NCI-H460 (cell line): ENCODE measurements at regions not wholly inside any gene's neighbourhood (a gene's known extent, or its start where the extent isn't known, plus 50 kb on each side); places are given as distances from the start of the nearest gene placed in this dataset.

ENCODE experiments used
- DNase-seq: peaks from one replicate; pipeline ENCODE4 v3.0.0-alpha.2; 2016; ENCODE audit warnings: low read depth; ENCODE audit errors: extremely low read depth
- small RNA-seq, 2 experiments: library from RNA; depleted of rRNA; stranded (forward); fragments of <200 nt; gene quantifications; one replicate each; pipeline ENCODE3, GENCODE V24; 2014

DNA sequence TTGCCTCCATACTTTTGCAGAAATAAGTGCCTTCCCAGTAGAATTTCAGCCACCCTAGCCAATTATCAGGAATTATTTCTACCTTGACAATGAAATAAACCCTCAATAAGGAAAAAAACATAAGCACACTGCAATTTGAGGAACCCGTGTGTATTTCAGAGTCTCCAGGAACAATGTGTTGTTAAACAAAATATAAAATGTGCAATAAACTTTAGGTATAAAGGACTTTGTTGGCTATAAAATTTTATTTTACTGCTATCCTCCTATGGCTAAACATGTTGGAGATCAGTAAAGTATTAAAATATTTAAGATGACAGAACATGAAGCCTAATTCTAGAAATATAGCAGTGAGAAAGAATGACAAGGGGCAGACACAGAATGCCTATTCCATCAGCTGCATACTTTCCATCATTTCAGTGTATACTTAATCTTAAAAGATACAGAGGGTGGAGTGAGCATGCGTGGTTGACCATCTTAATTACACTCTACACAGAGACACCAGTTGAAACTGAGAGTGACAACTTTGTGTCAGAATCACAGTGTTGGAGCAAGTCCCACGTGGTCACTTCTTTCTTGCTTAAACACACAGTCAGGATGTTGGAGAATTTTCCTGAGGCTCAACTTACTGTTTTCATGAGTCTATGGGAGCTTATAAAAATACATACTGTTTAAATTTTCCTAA is 79.0 kb upstream of the SUCLG2 start:
- no peak for DNase-seq

DNA sequence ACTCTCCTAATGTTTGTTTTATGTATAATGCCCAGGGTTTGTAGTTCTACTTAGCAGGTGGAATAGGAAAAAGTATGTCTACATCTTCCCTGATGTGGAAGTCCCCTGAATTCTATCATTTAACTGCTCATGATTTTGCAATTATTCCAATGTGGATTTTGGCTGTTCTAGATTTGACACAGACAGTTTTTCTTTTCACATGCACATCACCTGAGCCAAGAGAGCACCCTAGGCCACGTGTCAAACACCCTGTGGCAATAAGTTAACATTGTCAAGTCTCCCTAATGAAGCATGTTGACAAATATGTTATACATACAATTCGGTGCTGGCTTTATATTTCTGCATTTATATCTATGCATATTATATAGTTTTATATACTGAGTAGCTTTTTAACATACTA is 70.0 kb upstream of the SUCLG2 start:
- DNase-seq, result no peak

DNA sequence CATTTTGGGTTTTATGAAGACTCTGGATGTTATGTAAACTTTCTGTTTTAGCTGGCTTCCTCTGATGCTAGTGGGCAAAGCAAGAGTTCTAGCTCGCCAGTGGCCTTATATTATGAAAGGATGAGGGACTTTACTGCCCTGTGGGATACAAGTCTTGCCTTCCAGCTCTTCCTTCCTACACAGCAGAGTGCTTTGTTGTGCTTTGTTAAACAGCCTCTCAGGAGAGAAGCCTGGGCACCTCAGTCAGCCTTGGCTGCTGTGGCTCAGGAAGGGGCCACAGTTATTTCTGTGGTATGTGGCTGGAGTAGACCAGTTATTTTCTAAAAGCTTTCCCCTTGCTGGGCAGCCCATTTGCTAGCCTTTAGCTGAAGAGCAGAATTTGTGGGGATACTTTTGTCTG is 69.5 kb upstream of the SUCLG2 start:
- DNase-seq, result no peak

DNA sequence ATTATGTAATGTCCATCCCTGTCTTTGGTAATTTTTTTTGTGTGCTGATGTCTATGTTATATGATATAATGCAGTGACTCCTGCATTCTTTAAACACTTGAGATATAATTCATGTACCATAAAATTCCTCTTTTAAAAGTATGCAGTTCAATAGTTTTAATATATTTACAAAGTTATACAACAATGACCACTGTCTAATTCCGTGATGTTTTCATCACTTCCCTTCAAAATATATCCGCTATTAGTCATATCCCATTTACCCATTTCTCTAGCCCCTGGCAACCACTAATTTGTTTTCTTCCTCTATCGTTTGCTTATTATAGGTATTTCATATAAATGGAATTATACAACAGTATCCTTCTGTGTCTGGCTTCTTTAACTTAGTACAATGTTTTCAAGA is 64.9 kb upstream of the SUCLG2 start:
- DNase-seq, result peak; percentile 15

DNA sequence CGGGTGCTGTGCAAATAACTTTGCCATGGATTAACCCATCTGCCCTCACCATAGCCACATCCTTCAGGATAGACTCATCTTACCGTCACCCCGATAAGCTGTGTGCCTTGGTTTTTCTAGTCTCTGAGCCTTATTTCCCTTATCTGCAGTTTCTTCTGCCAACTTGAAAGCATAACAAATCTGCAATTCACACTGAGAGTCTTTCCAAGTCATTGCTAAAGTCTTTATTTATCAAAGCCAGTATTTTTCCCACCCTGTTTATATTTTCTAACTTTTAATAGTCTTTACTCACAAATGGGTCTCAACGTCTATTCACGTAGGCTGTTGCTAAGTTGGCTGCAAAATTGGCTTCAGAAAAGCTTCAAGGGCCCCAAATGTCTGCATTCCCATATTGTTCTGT is 61.6 kb upstream of the SUCLG2 start:
- no peak for DNase-seq

DNA sequence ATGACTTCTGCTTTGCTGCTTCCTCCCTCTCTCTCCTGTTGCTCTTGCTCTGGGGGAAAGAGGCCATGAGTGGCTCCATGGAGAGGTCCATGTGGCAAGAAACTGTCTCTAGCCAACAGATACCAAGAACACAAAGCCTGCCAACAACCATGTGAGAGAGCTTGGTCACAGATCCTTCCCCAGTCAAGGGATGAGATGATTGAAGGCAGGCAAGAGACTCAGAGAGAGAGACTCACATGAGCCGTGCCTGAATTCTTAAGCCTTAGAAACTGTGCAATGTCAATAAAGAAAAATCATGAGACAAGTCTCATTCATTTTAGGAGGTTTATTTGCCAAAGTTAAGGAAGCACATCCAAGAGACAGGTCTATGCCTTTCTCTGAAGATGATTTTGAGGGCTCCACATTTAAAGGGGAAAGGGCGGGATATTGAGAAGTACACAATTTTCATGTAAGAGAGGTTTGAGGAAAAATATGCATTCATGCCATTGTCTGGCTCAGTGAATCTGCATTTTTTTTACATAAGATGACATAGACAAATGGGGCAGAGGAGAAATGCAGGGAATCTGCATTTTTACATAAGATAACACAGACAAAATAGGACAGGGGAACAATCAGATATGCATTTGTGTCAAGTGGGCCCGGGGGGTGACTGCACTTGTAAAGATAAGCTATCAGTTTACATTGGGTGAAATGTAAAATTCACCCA is 59.5 kb upstream of the SUCLG2 start:
- no peak for DNase-seq

DNA sequence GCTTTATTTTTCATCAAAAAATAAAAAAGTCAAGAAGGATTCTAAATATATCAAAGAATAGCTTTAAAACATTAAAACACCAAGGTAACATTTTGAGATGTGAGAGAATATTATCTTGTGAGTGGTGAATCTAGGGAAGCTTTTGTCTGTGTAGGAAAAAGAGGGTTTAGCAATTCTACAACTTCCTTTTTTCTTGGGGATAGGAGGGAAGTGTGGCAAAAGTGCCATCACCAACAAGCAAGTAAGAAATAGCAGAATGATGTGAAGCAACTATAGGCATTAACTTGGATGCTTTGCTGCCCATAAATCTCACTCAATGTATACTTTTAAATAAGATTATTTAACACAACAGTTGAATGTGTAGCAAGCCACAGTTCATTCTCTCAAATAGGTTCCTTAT is 57.8 kb upstream of the SUCLG2 start:
- no peak for DNase-seq

DNA sequence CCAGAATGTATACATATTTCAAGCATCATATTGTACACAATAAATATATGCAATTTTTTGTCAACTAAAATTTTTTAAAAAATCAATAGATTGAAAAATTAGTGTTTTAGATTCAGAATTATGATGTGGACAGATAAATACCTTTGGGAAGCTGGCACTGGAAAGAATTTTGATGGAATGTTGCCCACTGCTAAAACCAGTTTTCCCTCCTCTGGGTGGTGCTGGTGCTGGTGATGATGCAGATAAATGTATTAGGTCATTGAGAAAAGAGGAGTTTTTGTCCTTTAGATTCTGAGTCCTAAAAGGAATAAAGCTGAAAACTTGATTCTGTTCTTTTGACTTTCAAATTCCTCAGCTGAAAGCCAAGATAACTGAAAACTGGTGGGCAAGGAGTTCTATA is 56.0 kb upstream of the SUCLG2 start:
- DNase-seq, result no peak

DNA sequence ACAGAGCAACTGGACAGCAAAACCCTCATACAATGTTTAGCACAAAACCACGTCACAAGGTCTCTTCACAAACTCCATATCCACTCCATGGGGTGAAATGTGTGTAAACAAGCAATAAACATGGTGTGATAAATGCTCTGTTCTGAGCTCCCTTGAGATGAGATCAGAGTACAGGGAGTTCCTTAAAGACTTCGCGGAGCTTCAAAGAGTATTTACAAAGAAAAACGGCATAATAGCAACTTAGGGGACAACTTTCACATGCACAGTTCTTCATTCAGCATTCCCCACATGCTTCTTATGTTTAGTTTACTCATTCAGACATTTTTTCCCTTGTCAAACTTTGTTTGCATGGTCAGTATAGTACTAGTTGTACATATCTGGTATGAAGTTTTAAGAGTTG is 52.5 kb upstream of the SUCLG2 start:
- DNase-seq, result no peak

DNA sequence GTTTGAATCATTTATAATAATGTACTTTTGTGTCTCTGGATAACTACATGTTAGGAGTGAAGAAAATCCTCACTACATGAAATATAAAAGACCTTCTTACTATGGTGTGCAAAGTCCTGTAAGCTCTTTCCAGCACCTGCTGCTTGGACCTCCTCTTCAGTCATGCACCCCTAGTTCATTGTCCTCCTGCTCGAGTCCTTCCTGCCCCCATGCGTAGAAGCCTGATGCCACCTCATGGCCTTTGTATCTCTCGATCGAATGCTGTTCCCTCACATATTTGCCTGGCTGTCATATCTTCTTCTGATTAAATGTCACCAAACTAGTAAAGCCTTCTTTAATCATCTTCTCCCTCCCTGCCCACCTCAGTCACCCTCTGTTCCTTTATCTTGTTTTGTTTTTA is 49.9 kb upstream of the SUCLG2 start:
- DNase-seq, result no peak

Small RNAs in the stretch of these regions (small RNA-seq; reads per million reads assigned to genes)
- gene AC107626.1, result 0 reads per million in 2 experiments
